HFFc6 (cell line): ENCODE measurements at regions not wholly inside any gene's neighbourhood (a gene's known extent, or its start where the extent isn't known, plus 50 kb on each side); places are given as distances from the start of the nearest gene placed in this dataset.

Experiments used
- DNase-seq: peaks from one replicate; pipeline ENCODE4 v3.0.0-alpha.2; 2018
- H3K27ac Mint-ChIP-seq: 2 replicates; pipeline ENCODE4 v1.8.0; 2020; ENCODE audit warnings: mild to moderate bottlenecking, mixed read lengths
- H3K27me3 Mint-ChIP-seq: 2 replicates; pipeline ENCODE4 v1.8.0; 2021; ENCODE audit warnings: mild to moderate bottlenecking, moderate library complexity, mixed read lengths; ENCODE audit not compliant: insufficient read depth
- H3K36me3 Mint-ChIP-seq: 2 replicates; pipeline ENCODE4 v1.8.0; 2021; ENCODE audit warnings: low read depth, mixed read lengths
- H3K4me1 Mint-ChIP-seq: 2 replicates; pipeline ENCODE4 v1.8.0; 2020; ENCODE audit warnings: low read depth, mixed read lengths
- H3K4me3 Mint-ChIP-seq: 2 replicates; pipeline ENCODE4 v1.8.0; 2020; ENCODE audit warnings: mild to moderate bottlenecking, moderate library complexity, mixed read lengths
- H3K9me3 Mint-ChIP-seq: 2 replicates; pipeline ENCODE4 v1.8.0; 2020; ENCODE audit warnings: mild to moderate bottlenecking, mixed read lengths
- CTCF ChIP-seq: fragments of 200-600 bp; sonication (generic); IDR thresholded peaks from 2 replicates; pipeline ENCODE4 v1.5.0; 2021; ENCODE audit warnings: antibody characterized with exemption, mild to moderate bottlenecking

GRCh38 chr7:26467541-26467940, 175.9 kb downstream of the SNX10 start:
- Mint-ChIP-seq H3K4me1 (no peaks in the 10 kb centered on the region), H3K4me3 (no peak overlapping the region), H3K27me3 (peaks cover 2% of the 10 kb centered on the region; the same call in 1 of the 2 replicates), H3K36me3 (no peaks in the 10 kb centered on the region; the same call in 1 of the 2 replicates), H3K9me3 (peaks cover 21% of the 10 kb centered on the region), H3K27ac (no peak overlapping the region)
- no peak for DNase-seq
- no peak for TF ChIP-seq CTCF

GRCh38 chr7:26468625-26469024, 177.0 kb downstream of the SNX10 start:
- no peaks in the 10 kb centered on the region; the same call in 1 of the 2 replicates for H3K36me3 Mint-ChIP-seq
- no peak for DNase-seq

GRCh38 chr7:26469188-26469587, 177.5 kb downstream of the SNX10 start:
- no peak for TF ChIP-seq CTCF
- H3K4me3 Mint-ChIP-seq = no peak overlapping the region
- H3K4me1 Mint-ChIP-seq = no peaks in the 10 kb centered on the region
- H3K9me3 Mint-ChIP-seq = peaks cover 22% of the 10 kb centered on the region
- no peak for DNase-seq
- no peak overlapping the region for H3K27ac Mint-ChIP-seq
- H3K27me3 Mint-ChIP-seq = peaks cover 2% of the 10 kb centered on the region; the same call in 1 of the 2 replicates
- H3K36me3 Mint-ChIP-seq = no peaks in the 10 kb centered on the region; the same call in 1 of the 2 replicates

More at GRCh38 chr7:26468625-26469024, 177.0 kb downstream of the SNX10 start:
- peaks cover 22% of the 10 kb centered on the region for H3K9me3 Mint-ChIP-seq
- H3K4me3 Mint-ChIP-seq = no peak overlapping the region
- no peaks in the 10 kb centered on the region for H3K4me1 Mint-ChIP-seq
- H3K27ac Mint-ChIP-seq = no peak overlapping the region
- H3K27me3 Mint-ChIP-seq = peaks cover 2% of the 10 kb centered on the region; the same call in 1 of the 2 replicates
- no peak for TF ChIP-seq CTCF

GRCh38 chr7:26470691-26471090, 179.0 kb downstream of the SNX10 start:
- H3K27me3 Mint-ChIP-seq = peaks cover 2% of the 10 kb centered on the region; the same call in 1 of the 2 replicates
- no peak for TF ChIP-seq CTCF
- no peaks in the 10 kb centered on the region for H3K4me1 Mint-ChIP-seq
- no peak overlapping the region for H3K27ac Mint-ChIP-seq
- H3K4me3 Mint-ChIP-seq = no peak overlapping the region
- peaks cover 18% of the 10 kb centered on the region for H3K9me3 Mint-ChIP-seq
- DNase-seq = no peak
- H3K36me3 Mint-ChIP-seq = no peaks in the 10 kb centered on the region; the same call in 1 of the 2 replicates

GRCh38 chr7:26471306-26472075, 179.8 kb downstream of the SNX10 start:
- Mint-ChIP-seq H3K4me1 (no peaks in the 10 kb centered on the region), H3K4me3 (no peak overlapping the region), H3K27ac (no peak overlapping the region), H3K27me3 (peaks cover 2% of the 10 kb centered on the region; the same call in 1 of the 2 replicates), H3K9me3 (peaks cover 21% of the 10 kb centered on the region), H3K36me3 (no peaks in the 10 kb centered on the region; the same call in 1 of the 2 replicates)
- no peak for TF ChIP-seq CTCF
- DNase-seq = no peak
